GM12873 (cell line): ENCODE measurements at regions not wholly inside any gene's neighbourhood (a gene's known extent, or its start where the extent isn't known, plus 50 kb on each side); places are given as distances from the start of the nearest gene placed in this dataset.

ENCODE experiments used
- CTCF ChIP-seq: IDR thresholded peaks from 2 replicates; pipeline ENCODE4 v1.5.1; 2012; ENCODE audit warnings: low read depth, mild to moderate bottlenecking, moderate library complexity, low read length, control low read depth; ENCODE audit not compliant: insufficient read depth; ENCODE audit errors: missing control alignments

GRCh38 chr3:17798000-17798399, 55.6 kb upstream of the TBC1D5 start:
- TF ChIP-seq CTCF = no peak

- no peak for TF ChIP-seq CTCF
Measured at GRCh38 chr3:17795711-17796110, 53.3 kb upstream of the TBC1D5 start.

- no peak for TF ChIP-seq CTCF
Measured at GRCh38 chr3:17795280-17795679, 52.8 kb upstream of the TBC1D5 start.

- TF ChIP-seq CTCF = no peak
Measured at GRCh38 chr3:17793542-17794195, 51.2 kb upstream of the TBC1D5 start.
